ENCODE measurements at regions not wholly inside any gene's neighbourhood (a gene's known extent, or its start where the extent isn't known, plus 50 kb on each side); places are given as distances from the start of the nearest gene placed in this dataset.
A peak's percentile ranks its signal among the peaks of the same experiment; 100 is the strongest.
"Not testable (repeated sequence)": the region's sequence is repeated elsewhere in the genome, so short reads cannot be mapped to it uniquely, and the experiment has no call there.

GRCh38 chr4:86413426-86413825 is 53.6 kb upstream of the MAPK10 start:
- DNase-seq = not testable (repeated sequence)

- DNase-seq = no peak
Measured at GRCh38 chr4:86414686-86415085, 54.8 kb upstream of the MAPK10 start.

GRCh38 chr4:86416081-86416480 is 56.2 kb upstream of the MAPK10 start:
- no peak for DNase-seq

- DNase-seq = no peak
Measured at GRCh38 chr4:86421461-86421860, 61.6 kb upstream of the MAPK10 start.

- no peak for DNase-seq
Measured at GRCh38 chr4:86431543-86432116, 71.8 kb upstream of the MAPK10 start.

GRCh38 chr4:86432559-86433134 is 72.8 kb upstream of the MAPK10 start:
- DNase-seq = no peak

- no peak for DNase-seq
Measured at GRCh38 chr4:86439293-86439692, 79.4 kb upstream of the MAPK10 start.

- peak; percentile 59 for DNase-seq
Measured at GRCh38 chr4:86441175-86441936, 81.5 kb upstream of the MAPK10 start.

- no peak for DNase-seq
Measured at GRCh38 chr4:86442881-86443280, 83.0 kb upstream of the MAPK10 start.

GRCh38 chr4:86443495-86443894 is 83.6 kb upstream of the MAPK10 start:
- DNase-seq = no peak

GRCh38 chr4:86446996-86447395 is 87.1 kb upstream of the MAPK10 start:
- DNase-seq = no peak

GRCh38 chr4:86448871-86449270 is 89.0 kb upstream of the MAPK10 start:
- DNase-seq = no peak

- no peak for DNase-seq
Measured at GRCh38 chr4:86449746-86450588, 90.1 kb upstream of the MAPK10 start.

GRCh38 chr4:86450861-86451260 is 91.0 kb upstream of the MAPK10 start:
- DNase-seq = no peak

GRCh38 chr4:86451560-86452330 is 91.9 kb upstream of the MAPK10 start:
- peak; percentile 8 for DNase-seq

GRCh38 chr4:86452422-86452891 is 92.6 kb upstream of the MAPK10 start:
- peak; percentile 13 for DNase-seq

GRCh38 chr4:86452924-86453531 is 93.2 kb upstream of the MAPK10 start:
- peak; percentile 54 for DNase-seq

- DNase-seq = peak; percentile 70
Measured at GRCh38 chr4:86453611-86454072, 93.8 kb upstream of the MAPK10 start.

- DNase-seq = no peak
Measured at GRCh38 chr4:86461849-86462248, 102.0 kb upstream of the MAPK10 start.

- no peak for DNase-seq
Measured at GRCh38 chr4:86472377-86473019, 112.6 kb upstream of the MAPK10 start.

- not testable (repeated sequence) for DNase-seq
Measured at GRCh38 chr4:86478151-86478550, 116.0 kb upstream of the PTPN13 start.
